NCI-H1930 (cell line): ENCODE measurements at regions not wholly inside any gene's neighbourhood (a gene's known extent, or its start where the extent isn't known, plus 50 kb on each side); places are given as distances from the start of the nearest gene placed in this dataset.
"Not testable (repeated sequence)": the region's sequence is repeated elsewhere in the genome, so short reads cannot be mapped to it uniquely, and the experiment has no call there.

Experiments used
- DNase-seq, 2 experiments: peaks; one replicate each; lab custom pipeline; 2025; lab: John Stamatoyannopoulos, UW

DNA sequence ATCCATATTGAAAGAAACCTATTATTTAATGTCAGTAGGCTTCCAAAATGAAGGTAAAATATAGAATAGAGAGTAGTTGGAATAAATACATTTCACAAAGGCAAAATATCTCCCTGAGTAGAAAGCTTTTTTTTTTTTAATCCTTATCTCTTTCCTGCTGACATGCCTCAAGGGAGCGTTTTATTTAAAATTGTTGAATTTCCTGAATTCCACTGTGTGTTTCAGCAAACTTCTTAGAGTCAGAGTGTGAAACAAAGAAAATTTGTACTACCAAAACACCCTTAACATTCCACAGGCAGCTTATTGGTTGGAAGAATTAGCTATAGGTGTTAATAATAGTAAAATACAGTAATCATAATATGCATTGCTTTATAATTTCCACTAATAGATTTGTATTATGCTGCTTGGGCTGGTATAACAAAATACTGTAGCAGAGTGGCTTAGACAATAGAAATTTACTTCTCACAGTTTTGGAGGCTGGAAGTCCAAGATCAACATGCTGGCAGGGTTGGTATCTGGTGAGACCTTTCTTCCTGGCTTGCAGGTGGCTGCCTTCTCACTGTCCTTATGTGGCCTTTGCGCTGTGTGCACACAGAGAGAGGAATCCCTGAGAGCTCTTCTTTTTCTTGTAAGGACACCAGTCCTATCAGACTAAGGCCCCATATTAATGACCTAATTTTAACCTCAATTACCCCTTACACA is 468.4 kb upstream of the C1orf87 start:
- DNase-seq = no peak

DNA sequence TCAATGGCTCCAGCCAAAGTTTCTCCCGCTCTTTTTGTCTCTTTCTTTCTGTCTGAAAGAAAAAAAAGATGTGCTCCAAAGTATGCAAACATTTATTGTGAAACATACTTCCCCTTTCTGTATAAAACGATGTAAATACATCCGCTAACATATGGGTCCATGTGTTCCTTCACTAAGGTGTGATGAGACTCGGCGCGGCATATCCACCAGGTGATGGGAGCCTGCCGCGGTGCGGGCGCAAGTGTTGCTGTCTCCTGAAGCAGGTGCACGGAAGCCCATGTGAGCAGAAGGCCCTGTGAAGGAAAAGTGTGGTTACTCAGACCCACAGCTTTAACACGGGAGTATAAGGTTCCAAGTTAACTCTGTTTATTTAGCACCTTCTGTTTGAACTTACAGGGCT is 466.6 kb upstream of the C1orf87 start:
- no peak for DNase-seq

DNA sequence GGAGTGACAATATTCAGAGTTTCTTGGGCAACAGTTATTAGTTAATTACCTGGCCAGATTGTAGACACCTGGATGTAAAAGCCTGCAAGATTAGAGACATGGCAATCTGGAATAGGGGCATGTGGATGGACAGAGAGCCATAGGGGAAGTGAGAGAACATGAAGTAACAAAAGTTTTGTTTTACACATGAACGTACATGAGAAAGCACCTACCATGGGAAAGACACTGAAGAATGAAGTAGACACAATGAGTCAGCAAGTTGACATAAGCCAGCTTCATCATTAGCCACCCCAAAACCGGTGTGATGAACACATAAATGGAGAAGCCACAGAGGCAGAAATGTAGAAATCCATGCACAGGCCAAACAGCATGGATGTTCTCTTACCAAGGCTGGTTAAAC is 462.1 kb upstream of the C1orf87 start:
- DNase-seq = no peak

DNA sequence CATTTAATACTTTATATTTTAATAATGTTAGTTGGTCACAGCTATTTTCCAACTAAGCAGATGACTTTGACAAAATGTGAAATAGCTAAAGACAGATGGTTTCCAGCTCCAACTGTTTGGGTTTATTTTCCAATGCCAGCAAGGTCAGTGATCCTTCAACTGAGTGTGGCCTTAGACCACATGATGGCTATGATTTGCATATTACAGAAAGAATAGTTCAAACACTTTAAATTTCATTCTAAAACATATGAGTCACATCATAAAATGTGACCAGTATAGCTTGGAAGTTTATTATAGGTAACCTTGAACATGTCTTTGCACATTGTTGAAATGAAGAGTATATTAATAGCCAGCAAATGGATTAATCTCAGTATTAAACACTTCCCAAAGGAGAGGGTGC is 454.0 kb upstream of the C1orf87 start:
- no peak for DNase-seq

DNA sequence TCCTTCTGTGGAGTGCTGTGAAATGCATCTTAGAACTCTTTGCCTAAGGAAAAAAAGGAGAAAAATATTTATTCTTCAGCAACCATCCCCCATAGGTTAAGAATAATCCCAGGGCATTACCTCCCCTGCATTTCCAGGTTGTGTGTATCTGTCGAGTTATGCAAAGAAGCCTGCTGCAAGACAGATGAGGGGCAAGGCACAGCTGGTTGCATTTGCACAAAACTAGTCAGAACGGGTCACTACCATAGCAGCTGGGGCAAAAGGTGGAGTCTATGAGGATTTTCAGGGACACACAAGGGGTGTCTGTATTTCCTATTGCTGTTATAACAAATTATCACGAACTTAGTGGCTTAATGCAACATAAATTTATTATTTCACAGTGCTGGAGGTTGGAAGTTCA is 443.4 kb upstream of the C1orf87 start:
- no peak for DNase-seq

DNA sequence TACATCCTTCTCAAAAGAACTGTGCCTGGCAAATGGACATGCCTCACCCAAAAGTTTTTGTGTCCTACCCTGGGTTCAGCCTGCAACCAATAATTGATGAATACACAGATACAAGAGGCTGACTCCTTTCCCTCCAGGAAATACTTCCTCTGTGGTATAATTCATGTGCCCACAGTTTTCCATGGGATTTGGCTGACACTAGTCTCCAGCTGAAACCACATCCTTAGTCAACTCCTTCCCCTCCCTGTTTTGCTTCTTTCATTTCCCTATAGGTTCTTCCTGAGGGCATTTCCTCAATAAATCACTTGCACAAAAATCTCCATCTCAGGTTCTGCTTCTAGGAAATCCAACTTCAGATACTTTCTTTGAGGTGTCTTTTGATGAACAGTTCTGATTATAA is 436.6 kb upstream of the C1orf87 start:
- no peak for DNase-seq

DNA sequence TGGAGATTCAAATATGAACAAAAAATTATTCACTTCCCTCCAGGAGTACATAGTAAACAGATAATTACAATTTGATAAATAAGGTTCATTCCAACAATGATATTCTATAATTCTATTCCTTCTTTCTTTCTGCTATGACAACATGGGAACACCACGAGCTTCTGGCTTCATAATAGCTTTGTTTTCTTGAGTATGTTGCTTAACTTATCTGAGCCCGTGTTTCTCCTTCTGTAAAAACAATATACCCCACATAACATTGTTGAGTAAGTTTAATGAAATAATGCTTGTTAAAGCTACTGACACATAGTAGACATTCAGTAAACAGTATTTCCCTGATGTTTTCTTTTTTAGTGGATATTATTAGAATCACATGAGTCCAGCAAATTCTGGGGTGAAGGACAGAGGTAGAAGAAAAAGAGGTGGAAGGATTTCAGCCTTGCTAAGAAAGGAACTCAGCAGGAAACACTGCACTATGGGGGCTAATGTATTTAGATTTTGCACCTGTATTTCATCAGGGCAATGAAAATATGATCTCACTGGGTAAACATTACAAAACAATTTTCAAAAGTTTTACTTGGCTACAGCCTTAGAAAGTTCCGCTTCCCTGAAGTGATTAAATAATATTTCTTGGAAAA is 430.8 kb upstream of the C1orf87 start:
- no peak for DNase-seq

DNA sequence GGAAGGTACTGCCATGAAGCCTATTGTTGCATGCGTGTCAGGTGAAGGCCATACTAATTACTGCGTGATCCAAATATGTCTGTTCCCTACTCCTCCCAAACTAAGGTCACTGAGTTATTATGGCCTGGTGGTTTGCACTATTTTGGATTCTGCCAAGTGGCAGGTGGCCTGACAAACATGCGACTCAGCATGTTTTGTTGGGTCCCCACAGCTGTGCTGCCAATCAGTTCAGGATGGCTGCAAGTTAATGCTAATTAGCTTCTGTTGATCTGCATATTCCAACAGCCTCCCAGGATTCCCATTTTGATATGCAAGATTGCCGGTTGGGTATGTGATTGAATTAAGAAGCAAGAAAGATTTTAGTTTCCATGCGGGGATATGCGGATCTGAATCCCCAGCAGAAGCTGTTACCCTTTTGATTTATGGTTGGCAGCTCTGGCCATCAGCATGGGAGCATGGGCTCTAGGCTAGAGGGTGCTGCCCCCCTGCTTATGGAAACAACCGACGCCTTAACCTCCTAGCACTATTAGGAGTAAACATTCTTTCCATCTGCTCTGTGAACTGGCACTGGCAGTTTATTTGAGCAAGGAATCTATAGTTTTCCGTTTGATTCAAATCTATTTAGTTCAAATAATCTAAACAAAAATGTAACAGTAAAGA is 429.8 kb upstream of the C1orf87 start:
- DNase-seq = no peak

DNA sequence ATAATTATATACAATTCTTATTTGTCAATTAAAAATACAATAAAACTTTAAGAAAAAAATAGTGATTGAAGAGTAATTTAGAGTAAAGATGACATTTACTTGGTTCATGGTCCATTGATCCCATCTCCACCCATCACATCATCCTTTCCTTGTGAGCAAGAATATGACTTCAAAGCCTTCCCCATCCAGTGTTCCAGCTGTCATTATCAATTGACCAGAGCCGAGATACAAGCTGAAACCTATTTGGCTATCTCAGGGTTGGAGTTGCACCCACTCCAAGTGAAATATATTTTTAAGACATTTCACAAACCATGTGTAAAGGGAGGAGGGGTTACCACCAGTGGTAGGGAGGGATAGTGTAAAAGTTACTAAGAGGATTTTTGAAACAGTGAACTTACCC is 428.9 kb upstream of the C1orf87 start:
- DNase-seq = no peak

DNA sequence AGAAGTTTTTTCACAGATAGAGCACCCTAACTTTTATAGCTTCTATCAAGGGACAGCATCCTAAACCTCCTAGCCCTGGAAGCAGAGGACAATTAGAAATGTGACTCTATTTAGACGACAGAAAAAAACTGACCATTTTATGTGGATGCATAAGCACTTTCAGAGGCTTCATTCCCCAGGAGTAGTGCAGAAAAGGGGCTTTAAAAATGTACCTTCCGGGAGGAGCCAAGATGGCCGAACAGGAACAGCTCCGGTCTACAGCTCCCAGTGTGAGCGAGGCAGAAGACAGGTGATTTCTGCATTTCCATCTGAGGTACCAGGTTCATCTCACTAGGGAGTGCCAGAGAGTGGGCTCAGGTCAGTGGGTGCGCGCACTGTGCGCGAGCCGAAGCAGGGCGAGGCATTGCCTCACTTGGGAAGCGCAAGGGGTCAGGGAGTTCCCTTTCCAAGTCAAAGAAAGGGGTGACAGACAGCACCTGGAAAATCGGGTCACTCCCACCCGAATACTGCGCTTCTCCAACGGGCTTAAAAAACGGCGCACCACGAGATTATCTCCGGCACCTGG is 416.4 kb upstream of the C1orf87 start:
- not testable (repeated sequence) for DNase-seq

DNA sequence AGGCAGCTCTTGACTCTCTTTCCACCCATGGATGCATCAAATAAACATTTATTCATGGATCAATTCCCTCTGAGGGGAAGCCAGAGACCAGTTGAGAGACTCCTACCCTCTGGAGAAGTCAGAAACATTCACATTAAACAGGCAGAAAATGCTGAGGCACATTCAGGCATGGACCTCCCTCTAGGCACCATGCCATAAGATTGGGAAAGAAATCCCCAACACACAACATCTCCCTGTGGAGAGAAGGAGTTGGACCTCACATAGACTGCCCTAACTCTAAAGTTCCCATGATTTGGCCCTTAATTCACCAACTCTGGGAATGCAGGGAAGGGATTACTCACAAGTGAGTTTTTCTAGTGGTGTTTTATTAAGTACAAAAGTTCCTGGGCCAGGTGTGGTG is 415.3 kb upstream of the C1orf87 start:
- no peak for DNase-seq

DNA sequence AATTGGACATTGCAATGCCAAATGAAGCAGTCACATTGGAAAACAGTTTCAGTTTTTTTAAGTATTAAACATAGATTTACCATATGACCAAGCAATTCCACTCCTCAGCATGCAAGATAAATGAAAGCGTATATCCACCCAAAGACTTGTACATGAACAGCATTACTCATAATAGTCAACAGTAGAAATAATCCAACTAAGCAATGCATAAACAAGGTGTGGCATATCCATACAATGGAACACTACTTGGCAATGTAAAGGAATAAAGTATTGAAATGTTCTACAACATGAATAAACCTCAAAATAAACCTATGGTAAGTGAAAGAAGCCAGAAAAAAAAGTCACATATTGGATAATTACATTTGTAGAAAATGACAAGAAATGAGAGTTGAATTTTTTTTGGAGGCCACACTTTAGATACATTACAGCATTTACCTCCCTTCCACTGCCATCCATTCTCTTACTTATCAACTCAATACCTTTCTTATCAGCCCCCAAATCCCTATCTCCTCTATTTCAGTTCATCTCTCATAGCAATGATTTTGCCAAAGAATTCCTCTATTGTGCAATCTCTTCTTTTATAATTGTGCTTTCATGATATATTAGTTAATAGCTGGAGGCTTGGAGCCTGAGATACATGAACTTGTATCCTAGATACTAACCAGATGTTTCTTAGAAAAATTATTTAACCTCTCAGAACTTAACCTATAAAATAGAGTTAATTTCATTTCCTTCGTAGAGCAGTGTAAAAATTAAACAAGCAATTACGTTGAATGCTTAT is 414.2 kb upstream of the C1orf87 start:
- DNase-seq = no peak

DNA sequence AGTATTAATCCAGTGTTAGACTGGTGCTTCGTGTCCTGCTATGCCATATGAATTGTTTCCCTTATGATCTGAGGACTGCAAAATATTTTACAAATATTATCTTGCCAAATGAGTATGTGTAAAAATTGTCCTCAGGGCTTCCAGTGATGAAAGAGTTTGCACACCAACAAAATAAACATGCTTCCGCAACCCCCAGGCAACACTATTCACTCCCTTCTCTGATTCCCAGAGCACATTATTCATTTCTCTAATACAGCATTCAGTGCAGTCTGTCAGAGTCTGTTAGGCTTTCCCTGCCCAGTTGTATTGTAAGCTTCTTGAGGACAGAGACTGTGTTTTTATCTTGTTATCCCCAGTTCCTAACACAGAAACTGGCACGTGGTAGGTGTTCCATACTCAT is 409.9 kb upstream of the C1orf87 start:
- peak in 1 of 2 experiments; percentile 47 for DNase-seq

DNA sequence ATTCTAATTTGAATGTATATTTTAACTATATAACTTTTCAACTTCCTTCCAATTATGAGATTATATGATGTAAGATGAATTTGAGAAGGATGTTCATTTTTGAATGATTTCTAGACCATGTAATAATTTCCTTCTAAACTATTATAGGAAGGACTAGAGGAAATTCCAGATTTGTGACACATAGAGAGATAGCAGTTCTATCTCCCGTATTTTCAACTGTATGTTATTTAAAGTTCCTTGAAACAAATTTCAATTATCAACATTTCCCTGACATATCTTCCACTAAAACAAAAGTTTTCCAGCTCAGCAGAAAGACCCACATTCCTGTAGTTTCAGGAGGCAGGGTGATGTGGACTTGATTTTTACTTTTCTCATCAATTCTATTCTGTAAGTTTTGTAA is 396.7 kb upstream of the C1orf87 start:
- DNase-seq = no peak

DNA sequence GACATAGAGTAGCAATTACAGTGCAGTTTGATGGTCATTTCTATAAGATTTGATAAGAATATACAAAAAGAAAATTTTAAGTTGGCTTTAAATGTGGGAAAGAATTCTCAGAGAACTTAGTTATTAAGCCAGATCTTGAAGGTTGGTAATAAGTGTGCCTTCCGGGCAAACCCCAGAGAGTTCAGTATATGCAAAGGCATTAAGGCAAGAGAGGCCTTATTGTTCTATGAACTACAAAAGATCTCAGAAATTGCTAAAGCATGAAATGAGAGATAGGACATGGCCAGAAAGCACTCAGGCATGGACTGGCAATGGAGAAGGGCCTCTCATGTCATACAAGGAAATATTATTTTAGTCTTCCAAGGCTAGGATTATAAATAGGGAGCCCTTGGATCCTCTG is 390.2 kb upstream of the C1orf87 start:
- DNase-seq = no peak

DNA sequence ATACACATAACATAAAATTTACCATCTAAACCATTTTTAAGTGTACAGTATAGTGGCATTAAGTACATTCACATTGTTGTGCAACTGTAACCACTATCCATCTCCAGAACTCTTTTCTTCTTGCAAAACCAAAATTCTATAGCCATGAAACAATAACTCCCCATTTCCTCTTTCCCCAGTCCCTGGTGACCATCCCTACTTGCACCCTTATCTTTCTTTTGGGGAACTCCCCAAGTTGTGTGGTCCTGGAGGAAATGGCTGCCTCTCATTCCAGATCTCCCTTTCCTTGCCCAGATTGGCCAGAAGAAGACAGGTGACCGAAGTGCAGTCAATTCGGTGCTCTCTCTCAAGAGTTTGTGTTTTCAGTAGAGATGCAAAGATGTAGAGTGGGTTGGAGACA is 389.6 kb upstream of the C1orf87 start:
- DNase-seq = no peak

DNA sequence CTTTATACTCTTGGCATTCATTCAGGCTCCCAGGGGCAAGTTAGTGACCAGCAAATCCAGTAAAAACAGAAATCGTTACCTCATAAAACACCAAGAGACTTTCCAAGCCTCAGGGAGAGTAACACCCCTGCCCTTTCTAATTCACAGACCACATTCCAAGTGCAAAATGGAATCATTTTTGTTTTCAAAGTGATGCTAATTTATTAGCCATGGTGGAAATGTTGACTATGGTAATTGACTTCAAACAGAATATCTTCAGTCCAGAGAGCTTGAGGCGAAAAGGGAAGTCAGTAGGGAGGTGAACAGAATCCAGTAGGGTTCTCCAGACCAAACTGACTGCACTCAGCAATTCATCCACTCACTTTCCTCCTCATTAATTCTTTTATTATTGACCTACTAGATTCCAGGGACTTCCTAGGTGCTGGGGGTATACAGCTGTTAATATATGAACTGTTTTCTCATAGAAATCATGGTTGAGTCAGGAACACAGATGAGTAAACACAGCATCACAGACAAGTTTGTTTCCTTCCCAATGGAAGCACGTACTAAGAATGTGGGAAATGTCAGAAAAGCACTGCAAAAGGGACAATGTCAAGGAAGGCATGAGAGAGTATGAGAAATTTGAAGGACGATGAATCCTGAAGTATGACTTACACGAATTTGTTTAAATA is 388.5 kb upstream of the C1orf87 start:
- DNase-seq = no peak

DNA sequence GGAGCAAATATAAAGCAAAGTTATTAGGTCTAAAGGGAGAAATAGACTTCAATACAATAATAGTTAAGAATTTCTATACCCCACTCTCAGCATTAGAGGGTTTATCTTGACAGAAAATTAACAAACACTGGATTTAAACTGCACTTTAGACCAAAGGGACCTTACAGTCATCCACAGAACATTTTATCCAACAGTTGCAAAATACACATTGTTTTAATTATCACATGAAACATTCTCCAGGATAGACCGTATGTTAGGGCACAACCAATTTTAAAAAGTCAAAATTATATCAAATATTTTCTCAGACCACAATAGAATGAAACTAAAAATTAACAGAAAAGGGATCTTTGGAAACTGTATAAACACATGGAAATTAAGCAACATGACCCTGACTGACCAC is 384.5 kb upstream of the C1orf87 start:
- DNase-seq = no peak

DNA sequence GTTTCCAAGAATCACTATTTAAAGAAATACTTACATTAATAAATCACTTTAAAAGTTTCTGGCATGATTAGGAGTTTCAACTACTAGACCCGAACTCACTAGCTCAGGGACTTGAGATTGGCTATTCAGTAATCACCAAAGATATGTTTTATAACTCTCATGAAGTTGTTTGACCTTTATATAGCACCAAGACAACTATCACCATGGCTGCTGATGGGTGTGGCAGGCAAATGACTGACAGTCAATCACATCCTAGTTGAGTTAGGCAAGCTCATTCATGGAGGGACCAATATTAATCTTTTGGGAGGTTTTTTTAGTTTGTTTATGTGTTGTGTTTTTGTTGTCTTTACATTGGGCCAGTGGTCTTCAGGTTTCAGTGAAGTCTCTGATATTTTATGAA is 376.3 kb upstream of the C1orf87 start:
- DNase-seq = no peak

DNA sequence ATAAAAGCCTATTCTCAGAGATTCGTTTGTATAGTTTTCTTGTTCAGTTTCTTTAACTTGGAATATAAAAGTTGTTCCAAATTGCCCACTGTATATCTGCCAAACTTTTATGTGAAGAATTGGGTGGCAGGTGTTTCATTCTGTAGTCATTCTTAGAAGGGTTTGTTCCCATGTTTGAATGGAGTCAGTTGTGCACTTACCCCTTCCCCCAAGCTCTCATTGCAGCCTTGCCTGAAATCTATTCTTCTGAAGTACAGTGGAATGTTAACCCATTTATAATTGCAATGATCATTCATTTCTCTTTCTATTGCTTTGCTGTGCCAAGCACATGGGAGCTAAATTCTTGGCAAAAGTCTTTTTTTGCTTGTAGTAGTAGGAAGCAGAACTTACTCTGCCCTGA is 375.3 kb upstream of the C1orf87 start:
- DNase-seq = no peak

DNA sequence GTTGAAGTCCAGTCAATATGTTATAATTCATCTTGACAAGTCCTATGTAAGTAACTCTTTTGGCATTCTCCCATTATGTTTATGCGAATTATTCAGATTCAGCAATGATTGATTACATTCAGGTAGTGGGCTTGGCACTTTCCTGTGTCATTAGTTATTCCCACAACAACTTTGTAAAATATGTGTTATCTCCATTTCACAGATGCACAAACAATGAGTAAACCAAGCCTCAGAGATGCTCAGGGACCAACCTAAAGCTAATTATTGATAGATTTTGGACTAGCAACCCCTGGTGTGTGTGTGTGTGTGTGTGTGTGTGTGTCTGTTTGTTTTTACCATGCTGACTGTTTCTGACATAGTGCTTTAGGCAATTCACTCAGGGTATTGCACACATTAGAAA is 371.1 kb upstream of the C1orf87 start:
- DNase-seq = no peak

DNA sequence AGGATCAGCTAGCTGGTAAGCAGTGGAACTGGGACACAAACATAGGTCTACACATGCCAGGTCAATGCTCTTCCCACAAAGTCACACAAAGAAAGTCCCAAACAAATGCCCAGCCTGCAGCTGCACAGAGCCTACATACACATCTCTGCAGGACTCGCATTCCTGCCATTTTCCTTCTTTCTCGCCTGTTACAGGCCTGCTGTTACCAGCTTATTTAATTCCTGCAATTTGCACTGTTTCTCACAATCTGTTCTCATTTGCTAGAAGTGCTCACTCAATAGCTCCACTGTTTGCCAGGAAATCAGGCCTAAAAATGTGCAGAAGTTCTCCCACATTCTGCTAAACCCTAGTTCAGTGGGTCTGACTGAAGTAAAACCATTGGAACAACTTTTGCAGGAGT is 362.6 kb upstream of the C1orf87 start:
- DNase-seq = no peak
